Testis (tissue), 2 donors: ENCODE measurements at regions not wholly inside any gene's neighbourhood (a gene's known extent, or its start where the extent isn't known, plus 50 kb on each side); places are given as distances from the start of the nearest gene placed in this dataset.

ENCODE experiments used
- POLR2A ChIP-seq: fragments of 450-650 bp; IDR thresholded peaks from one replicate; pipeline ENCODE4 v1.6.1; 2017; ENCODE audit warnings: antibody characterized with exemption, mild to moderate bottlenecking, moderate library complexity
- TF ChIP-seq, protein P1 (sequence below), 3 experiments: fragments of 450-650 bp in 2 of 3; fragments of 200-600 bp in 1 of 3; sonication (generic) in 1 of 3; IDR thresholded peaks; one replicate each; pipeline ENCODE4 v1.5.1; 2016 to 2019; ENCODE audit warnings: antibody characterized with exemption in 3 of 3, mild to moderate bottlenecking in 2 of 3, moderate library complexity in 1 of 3

DNA sequence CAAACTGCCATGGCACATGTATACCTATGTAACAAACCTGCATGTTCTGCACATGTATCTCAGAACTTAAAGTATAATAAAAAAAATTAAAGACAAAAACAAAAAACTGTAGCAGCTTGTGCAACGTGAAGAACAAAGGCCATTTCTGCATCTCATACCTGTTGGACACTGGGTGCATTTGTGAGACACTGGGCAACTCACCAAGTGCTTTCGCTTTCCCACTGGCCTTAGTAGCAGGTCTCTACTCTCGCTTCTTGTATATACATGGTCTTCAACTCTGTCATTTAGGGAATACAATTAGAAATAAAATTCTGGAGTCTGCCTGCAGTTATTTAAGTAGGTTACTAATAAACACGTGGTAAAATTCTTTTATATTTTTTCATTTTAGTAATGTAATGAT is 423.8 kb downstream of the CBLN4 start:
- TF ChIP-seq, protein P1, sequence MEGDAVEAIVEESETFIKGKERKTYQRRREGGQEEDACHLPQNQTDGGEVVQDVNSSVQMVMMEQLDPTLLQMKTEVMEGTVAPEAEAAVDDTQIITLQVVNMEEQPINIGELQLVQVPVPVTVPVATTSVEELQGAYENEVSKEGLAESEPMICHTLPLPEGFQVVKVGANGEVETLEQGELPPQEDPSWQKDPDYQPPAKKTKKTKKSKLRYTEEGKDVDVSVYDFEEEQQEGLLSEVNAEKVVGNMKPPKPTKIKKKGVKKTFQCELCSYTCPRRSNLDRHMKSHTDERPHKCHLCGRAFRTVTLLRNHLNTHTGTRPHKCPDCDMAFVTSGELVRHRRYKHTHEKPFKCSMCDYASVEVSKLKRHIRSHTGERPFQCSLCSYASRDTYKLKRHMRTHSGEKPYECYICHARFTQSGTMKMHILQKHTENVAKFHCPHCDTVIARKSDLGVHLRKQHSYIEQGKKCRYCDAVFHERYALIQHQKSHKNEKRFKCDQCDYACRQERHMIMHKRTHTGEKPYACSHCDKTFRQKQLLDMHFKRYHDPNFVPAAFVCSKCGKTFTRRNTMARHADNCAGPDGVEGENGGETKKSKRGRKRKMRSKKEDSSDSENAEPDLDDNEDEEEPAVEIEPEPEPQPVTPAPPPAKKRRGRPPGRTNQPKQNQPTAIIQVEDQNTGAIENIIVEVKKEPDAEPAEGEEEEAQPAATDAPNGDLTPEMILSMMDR (IDR thresholded peaks at IDR 0.05): no peak
- TF ChIP-seq POLR2A: no peak
